WERI-Rb-1 (cell line): ENCODE measurements at regions not wholly inside any gene's neighbourhood (a gene's known extent, or its start where the extent isn't known, plus 50 kb on each side); places are given as distances from the start of the nearest gene placed in this dataset.
"Not testable (repeated sequence)": the region's sequence is repeated elsewhere in the genome, so short reads cannot be mapped to it uniquely, and the experiment has no call there.

ENCODE experiments used
- DNase-seq: peaks from one replicate; pipeline ENCODE4 v3.0.0-alpha.2; 2020
- H3K27ac ChIP-seq: fragments of 250-450 bp; sonication (Bioruptor Pico); 2 replicates; pipeline ENCODE4 v1.5.1; 2020; ENCODE audit warnings: mild to moderate bottlenecking, moderate library complexity
- H3K27me3 ChIP-seq: fragments of 250-450 bp; sonication (Bioruptor Pico); 2 replicates; pipeline ENCODE4 v1.5.1; 2021; ENCODE audit warnings: mild to moderate bottlenecking, low read depth, moderate library complexity; ENCODE audit not compliant: insufficient read depth, severe bottlenecking
- H3K36me3 ChIP-seq: fragments of 250-450 bp; sonication (Bioruptor Pico); 2 replicates; pipeline ENCODE4 v1.5.1; 2020; ENCODE audit warnings: mild to moderate bottlenecking, moderate library complexity
- H3K4me3 ChIP-seq: 2 replicates; pipeline ENCODE4 v1.5.1; 2011; ENCODE audit warnings: low read depth, mild to moderate bottlenecking, control low read depth, low read length
- H3K9me3 ChIP-seq: fragments of 250-450 bp; sonication (Bioruptor Pico); 2 replicates; pipeline ENCODE4 v1.5.1; 2021; ENCODE audit warnings: mild to moderate bottlenecking, moderate library complexity; ENCODE audit not compliant: severe bottlenecking
- TF ChIP-seq, protein P1 (sequence below): IDR thresholded peaks from 2 replicates; pipeline ENCODE4 v1.5.1; 2011; ENCODE audit warnings: low read depth, mild to moderate bottlenecking, control low read depth, inconsistent platforms, low read length

DNA sequence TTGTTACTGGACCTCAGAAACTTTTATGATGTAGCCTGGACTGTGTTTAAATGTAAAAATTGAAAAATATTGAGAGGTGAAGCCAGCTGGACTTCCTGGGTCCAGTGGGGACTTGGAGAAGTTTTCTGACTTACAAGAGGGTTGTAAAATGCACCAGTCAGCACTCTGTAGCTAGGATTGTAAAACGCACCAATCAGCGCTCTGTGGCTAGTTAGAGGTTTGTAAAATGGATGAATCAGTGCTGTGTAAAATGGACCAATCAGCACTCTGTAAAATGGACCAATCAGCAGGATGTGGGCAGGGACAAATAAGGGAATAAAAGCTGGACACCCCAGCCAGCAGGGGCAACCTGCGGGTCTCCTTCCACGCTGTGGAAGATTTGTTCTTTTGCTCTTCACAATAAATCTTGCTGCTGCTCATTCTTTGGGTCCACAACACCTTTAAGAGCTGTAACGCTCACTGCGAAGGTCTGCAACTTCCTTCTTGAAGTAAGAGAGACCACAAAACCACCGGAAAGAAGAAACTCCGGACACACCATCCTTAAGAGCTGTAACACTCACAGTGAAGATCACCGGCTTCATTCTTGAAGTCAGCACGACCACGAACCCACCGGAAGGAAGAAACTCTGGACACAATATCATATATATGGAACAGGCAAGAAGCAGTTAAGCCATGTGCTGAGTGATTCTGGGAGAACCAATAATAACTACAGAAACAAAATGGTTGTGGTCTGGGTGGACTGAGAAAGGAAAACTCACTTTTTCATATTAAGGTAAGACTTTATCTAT lies 201.3 kb downstream of the GABRG2 start:
- no peaks in the 10 kb centered on the region for H3K9me3 ChIP-seq
- no peak for DNase-seq
- TF ChIP-seq, protein P1, sequence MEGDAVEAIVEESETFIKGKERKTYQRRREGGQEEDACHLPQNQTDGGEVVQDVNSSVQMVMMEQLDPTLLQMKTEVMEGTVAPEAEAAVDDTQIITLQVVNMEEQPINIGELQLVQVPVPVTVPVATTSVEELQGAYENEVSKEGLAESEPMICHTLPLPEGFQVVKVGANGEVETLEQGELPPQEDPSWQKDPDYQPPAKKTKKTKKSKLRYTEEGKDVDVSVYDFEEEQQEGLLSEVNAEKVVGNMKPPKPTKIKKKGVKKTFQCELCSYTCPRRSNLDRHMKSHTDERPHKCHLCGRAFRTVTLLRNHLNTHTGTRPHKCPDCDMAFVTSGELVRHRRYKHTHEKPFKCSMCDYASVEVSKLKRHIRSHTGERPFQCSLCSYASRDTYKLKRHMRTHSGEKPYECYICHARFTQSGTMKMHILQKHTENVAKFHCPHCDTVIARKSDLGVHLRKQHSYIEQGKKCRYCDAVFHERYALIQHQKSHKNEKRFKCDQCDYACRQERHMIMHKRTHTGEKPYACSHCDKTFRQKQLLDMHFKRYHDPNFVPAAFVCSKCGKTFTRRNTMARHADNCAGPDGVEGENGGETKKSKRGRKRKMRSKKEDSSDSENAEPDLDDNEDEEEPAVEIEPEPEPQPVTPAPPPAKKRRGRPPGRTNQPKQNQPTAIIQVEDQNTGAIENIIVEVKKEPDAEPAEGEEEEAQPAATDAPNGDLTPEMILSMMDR: no peak

DNA sequence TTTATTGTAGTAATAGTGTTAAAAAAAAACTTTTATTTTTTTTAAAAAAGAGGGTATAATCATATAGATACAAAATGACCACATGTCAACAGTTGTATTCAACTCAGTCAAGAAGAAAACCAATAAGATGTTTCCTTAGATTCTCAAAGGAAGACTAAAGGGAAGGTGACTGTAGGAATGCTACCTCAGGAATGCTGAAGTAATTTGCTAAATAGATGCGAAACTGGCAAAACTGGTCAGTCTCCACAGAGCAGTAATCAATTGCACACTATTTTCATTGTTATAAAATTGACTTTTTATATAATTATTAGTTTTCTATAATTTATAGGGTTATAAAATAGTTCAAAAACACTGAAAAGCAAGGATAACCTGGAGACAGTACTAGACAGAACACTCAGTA lies 204.8 kb downstream of the GABRG2 start:
- H3K27me3 ChIP-seq: peaks cover 39% of the 10 kb centered on the region
- no peak overlapping the region for H3K4me3 ChIP-seq
- no peak overlapping the region for H3K27ac ChIP-seq
- no peaks in the 10 kb centered on the region for H3K9me3 ChIP-seq
- no peak for DNase-seq
- TF ChIP-seq, protein P1: no peak
- no peaks in the 10 kb centered on the region for H3K36me3 ChIP-seq

More for the DNA sequence above, 201.3 kb downstream of the GABRG2 start:
- H3K4me3 ChIP-seq: no peak overlapping the region
- peaks cover 47% of the 10 kb centered on the region for H3K27me3 ChIP-seq
- no peak overlapping the region for H3K27ac ChIP-seq
- no peaks in the 10 kb centered on the region for H3K36me3 ChIP-seq

DNA sequence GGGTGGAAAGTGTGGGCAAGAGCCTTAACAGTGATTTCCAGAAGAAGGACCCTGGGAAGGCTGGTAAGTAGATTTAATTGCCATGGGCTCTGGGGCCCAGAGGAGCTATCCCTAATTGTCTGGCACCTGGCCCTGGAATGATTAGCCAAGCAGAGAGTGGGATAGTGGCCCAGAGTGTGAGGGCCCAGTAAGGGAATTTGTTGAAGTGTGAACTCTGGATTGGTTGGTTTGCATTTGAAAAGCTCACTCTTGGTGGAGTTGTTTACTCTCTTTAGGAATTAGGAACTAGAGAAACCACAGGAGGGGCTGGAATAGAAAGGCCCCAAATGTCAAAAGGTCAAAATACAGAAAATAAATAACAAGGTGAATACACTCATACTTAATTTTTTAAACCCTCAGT lies 207.1 kb downstream of the GABRG2 start:
- H3K27me3 ChIP-seq: peaks cover 23% of the 10 kb centered on the region
- TF ChIP-seq, protein P1: no peak
- no peak for DNase-seq
- no peak overlapping the region for H3K4me3 ChIP-seq
- no peaks in the 10 kb centered on the region for H3K9me3 ChIP-seq
- H3K36me3 ChIP-seq: no peaks in the 10 kb centered on the region
- no peak overlapping the region for H3K27ac ChIP-seq

DNA sequence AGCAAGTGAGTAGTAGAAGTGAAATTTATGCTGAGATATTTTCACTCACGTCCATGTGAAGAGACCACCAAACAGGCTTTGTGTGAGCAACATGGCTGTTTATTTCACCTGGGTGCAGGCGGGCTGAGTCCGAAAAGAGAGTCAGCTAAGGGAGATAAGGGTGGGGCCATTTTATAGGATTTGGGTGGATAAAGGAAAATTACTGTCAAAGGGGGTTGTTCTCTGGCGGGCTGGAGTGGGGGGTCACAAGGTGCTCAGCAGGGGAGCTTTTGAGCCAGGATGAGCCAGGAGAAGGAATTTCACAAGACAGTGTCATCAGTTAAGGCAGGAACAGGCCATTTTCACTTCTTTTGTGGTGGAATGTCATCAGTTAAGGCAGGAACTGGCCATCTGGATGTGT lies 207.8 kb downstream of the GABRG2 start:
- not testable (repeated sequence) for H3K36me3 ChIP-seq, H3K27ac ChIP-seq, H3K9me3 ChIP-seq, H3K4me3 ChIP-seq, DNase-seq
- H3K27me3 ChIP-seq: peaks cover 18% of the 10 kb centered on the region

DNA sequence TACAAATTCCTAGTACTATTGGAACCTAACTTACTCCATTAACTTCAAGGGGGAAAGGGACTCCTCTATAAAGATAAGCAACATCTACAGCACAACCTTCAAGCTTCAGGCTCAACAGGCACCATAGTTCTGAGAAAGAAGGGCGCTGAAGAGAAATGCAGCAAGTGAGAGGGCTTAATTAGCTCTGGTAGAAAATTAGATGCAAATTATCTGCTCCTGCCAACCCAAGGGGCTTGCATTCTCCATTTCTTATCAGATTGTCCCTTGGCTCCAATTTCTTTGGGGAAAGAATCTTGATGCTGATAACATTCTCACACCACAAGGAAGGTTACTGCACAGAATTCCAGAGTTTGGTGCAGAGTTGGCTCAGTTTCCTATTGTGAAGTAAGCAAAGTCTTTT lies 214.6 kb downstream of the GABRG2 start:
- H3K27ac ChIP-seq: no peak overlapping the region
- DNase-seq: no peak

DNA sequence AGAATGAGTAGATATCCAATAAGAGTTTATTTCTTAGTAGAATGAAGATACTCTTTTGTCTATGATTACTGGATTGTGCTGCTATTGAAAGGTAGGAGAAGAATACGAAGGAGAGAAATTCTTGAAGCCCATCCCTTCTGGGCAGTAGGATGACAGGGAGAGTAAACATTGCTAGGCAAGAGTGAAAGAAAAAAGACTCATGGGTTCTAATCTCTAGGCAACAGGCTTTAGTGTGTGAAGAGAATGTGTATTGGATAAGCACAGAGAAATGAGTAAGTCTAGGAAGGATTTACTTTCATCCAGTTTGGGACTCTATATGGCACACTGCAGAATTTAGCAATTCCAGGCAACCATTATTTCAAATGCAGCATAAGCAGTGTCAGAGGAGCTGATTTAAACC lies 216.0 kb downstream of the GABRG2 start:
- H3K4me3 ChIP-seq: no peak overlapping the region
- H3K27ac ChIP-seq: no peak overlapping the region
- TF ChIP-seq, protein P1: no peak
- H3K27me3 ChIP-seq: peaks cover 46% of the 10 kb centered on the region
- H3K9me3 ChIP-seq: no peaks in the 10 kb centered on the region
- DNase-seq: no peak
- H3K36me3 ChIP-seq: no peaks in the 10 kb centered on the region

More for the DNA sequence above, 214.6 kb downstream of the GABRG2 start:
- Histone ChIP-seq H3K36me3 (no peaks in the 10 kb centered on the region), H3K27me3 (peaks cover 42% of the 10 kb centered on the region), H3K9me3 (no peaks in the 10 kb centered on the region), H3K4me3 (no peak overlapping the region)
- TF ChIP-seq, protein P1: no peak
